ENCODE measurements at regions not wholly inside any gene's neighbourhood (a gene's known extent, or its start where the extent isn't known, plus 50 kb on each side); places are given as distances from the start of the nearest gene placed in this dataset.
A peak's percentile ranks its signal among the peaks of the same experiment; 100 is the strongest.
"Not testable (repeated sequence)": the region's sequence is repeated elsewhere in the genome, so short reads cannot be mapped to it uniquely, and the experiment has no call there.

- no peak for DNase-seq (ENCODE audit: low read depth)
These were observed 57.0 kb downstream of the RASL11A start for GRCh38 chr13:27327633-27328032.

- DNase-seq (ENCODE audit: low read depth): no peak
These were observed 58.6 kb downstream of the RASL11A start for GRCh38 chr13:27329210-27329609.

GRCh38 chr13:27334774-27335435 is 64.3 kb downstream of the RASL11A start:
- DNase-seq (ENCODE audit: low read depth): no peak

- DNase-seq (ENCODE audit: low read depth): peak; percentile 17
These were observed 65.5 kb downstream of the RASL11A start for GRCh38 chr13:27336014-27336673.

GRCh38 chr13:27338207-27338606 is 67.6 kb downstream of the RASL11A start:
- no peak for DNase-seq (ENCODE audit: low read depth)

GRCh38 chr13:27338816-27339215 is 68.2 kb downstream of the RASL11A start:
- DNase-seq (ENCODE audit: low read depth): peak; percentile 23

- peak; percentile 53 for DNase-seq (ENCODE audit: low read depth)
These were observed 68.7 kb downstream of the RASL11A start for GRCh38 chr13:27339299-27339698.

- DNase-seq (ENCODE audit: low read depth): no peak
These were observed 71.0 kb downstream of the RASL11A start for GRCh38 chr13:27341616-27342015.

- no peak for DNase-seq (ENCODE audit: low read depth)
These were observed 76.7 kb downstream of the RASL11A start for GRCh38 chr13:27347211-27347772.

- DNase-seq (ENCODE audit: low read depth): no peak
These were observed 76.0 kb upstream of the GTF3A start for GRCh38 chr13:27348461-27348860.

- peak; percentile 47 for DNase-seq (ENCODE audit: low read depth)
These were observed 75.0 kb upstream of the GTF3A start for GRCh38 chr13:27349458-27349857.

GRCh38 chr13:27350825-27351224 is 73.6 kb upstream of the GTF3A start:
- not testable (repeated sequence) for DNase-seq (ENCODE audit: low read depth)

- DNase-seq (ENCODE audit: low read depth): no peak
These were observed 71.7 kb upstream of the GTF3A start for GRCh38 chr13:27352698-27353097.

- peak; percentile 47 for DNase-seq (ENCODE audit: low read depth)
These were observed 71.2 kb upstream of the GTF3A start for GRCh38 chr13:27353166-27353583.

- no peak for DNase-seq (ENCODE audit: low read depth)
These were observed 70.7 kb upstream of the GTF3A start for GRCh38 chr13:27353708-27354107.

- peak; percentile 67 for DNase-seq (ENCODE audit: low read depth)
These were observed 70.0 kb upstream of the GTF3A start for GRCh38 chr13:27354379-27354778.

GRCh38 chr13:27355894-27356293 is 68.5 kb upstream of the GTF3A start:
- no peak for DNase-seq (ENCODE audit: low read depth)

GRCh38 chr13:27358420-27358819 is 66.0 kb upstream of the GTF3A start:
- no peak for DNase-seq (ENCODE audit: low read depth)

GRCh38 chr13:27359199-27359821 is 65.1 kb upstream of the GTF3A start:
- peak; percentile 71 for DNase-seq (ENCODE audit: low read depth)

GRCh38 chr13:27360562-27360961 is 63.9 kb upstream of the GTF3A start:
- DNase-seq (ENCODE audit: low read depth): peak; percentile 32

GRCh38 chr13:27362064-27362751 is 62.2 kb upstream of the GTF3A start:
- DNase-seq (ENCODE audit: low read depth): peak; percentile 78

- DNase-seq (ENCODE audit: low read depth): not testable (repeated sequence)
These were observed 60.8 kb upstream of the GTF3A start for GRCh38 chr13:27363637-27364036.

Measured in EH (cell line).